SK-N-DZ (cell line): ENCODE measurements at regions not wholly inside any gene's neighbourhood (a gene's known extent, or its start where the extent isn't known, plus 50 kb on each side); places are given as distances from the start of the nearest gene placed in this dataset.

Source experiments
- DNase-seq: peaks from one replicate; pipeline ENCODE4 v3.0.0-alpha.2; 2015; ENCODE audit warnings: low spot score

- no peak for DNase-seq
Measured at GRCh38 chr10:43961523-43962345, 313.1 kb upstream of the ZNF32 start.

GRCh38 chr10:43960981-43961380 is 312.3 kb upstream of the ZNF32 start:
- DNase-seq: no peak

- DNase-seq: no peak
Measured at GRCh38 chr10:43960477-43960876, 311.8 kb upstream of the ZNF32 start.

- no peak for DNase-seq
Measured at GRCh38 chr10:43960135-43960415, 311.4 kb upstream of the ZNF32 start.

GRCh38 chr10:43959364-43960134 is 310.9 kb upstream of the ZNF32 start:
- no peak for DNase-seq

DNA sequence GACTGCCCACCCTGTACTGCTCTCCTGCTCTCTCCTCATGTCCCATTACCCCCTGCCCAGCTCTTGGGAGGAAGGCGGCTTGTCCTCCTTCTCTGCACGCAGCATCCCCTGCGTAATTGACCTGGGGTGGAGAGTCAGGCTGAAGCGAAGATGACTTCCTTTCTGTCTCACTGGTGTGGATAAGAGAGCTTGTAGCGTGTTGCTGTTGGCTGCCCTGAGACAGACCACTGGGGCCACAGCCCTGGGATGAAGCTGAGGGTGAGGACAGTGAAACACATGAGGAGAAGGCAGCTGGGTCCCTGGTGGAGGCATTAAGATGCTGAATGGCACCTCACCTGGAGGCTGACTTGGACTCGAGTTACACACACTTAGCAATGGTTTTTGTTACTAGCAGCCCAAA is 310.3 kb upstream of the ZNF32 start:
- no peak for DNase-seq

DNA sequence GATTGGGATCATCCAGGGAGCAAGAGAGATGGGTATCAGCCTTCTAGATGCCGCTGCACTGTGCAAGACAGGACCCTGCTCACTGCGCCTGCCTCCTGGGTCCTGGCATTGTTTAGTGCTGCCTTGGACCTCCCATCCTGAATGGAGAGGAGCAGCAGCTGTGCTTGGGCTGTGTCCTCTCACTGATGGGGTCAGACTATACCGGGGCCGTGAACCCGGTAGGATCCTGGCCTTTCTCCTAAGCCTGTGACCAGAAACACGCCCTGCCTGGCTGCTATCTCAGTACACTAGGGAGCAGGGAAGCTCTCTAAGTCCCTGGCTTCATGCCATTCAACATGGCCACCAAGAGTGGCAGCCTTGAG is 309.4 kb upstream of the ZNF32 start:
- no peak for DNase-seq

- DNase-seq: no peak
Measured at GRCh38 chr10:43957267-43958070, 308.8 kb upstream of the ZNF32 start.

- no peak for DNase-seq
Measured at GRCh38 chr10:43955978-43956377, 307.3 kb upstream of the ZNF32 start.

GRCh38 chr10:43955002-43955596 is 306.4 kb upstream of the ZNF32 start:
- DNase-seq: no peak

DNA sequence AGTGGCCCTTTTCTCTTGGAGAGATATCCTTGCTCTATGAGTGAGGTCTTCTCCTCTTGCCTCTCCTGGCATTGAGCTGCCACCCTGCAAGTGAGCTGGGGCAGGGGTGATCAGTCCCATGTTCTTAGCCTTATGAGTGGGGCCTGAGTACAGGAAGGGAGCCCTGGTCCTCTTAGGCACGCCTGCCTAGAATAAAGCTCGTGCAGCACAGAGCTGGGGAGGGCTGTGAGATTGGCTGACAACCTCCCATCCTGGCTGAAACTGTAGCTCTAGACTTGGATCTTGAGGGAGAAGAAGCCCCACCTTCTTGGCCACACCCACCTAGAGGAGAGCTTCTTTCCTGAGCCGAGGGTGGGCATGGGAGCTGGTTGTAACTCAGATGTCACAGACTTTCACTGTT is 305.0 kb upstream of the ZNF32 start:
- DNase-seq: no peak

DNA sequence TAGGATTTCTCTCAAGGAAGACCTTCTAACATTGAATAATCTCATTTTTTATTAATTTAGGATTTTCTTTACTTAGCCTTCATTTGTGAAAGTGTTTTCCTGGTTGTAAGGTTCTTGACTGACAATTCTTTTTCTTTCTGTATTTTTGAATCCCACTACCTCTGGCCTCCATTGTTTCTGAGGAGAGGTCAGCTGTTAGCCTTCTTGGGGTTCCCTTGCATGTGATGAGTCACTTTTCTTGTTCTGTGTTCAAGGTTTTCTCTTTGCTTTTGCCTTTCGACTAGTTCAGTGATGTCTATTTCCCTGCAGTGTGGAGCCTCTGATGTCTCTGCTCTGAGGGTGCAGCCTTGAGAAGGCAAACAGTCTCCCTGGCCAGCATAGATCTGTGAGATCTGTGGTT is 304.1 kb upstream of the ZNF32 start:
- no peak for DNase-seq

DNA sequence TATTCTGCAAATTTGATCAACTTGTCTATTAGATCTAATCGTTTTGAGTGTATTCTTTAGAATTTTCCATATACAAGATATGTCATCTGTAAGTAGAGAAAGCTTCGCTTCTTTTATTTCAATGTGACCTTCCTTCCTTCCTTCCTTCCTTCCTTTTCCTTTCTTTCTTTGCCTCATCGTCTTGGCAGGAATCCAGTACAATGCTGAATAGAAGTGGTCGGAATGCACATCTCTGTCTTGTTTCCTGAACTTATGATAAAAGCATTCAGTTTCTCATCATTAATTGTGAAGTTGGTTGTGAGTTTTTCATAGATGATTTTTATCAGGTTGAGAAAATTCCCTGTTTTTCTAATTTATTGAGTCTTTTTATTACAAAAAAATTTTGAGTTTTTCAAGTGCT is 300.7 kb upstream of the ZNF32 start:
- DNase-seq: no peak

DNA sequence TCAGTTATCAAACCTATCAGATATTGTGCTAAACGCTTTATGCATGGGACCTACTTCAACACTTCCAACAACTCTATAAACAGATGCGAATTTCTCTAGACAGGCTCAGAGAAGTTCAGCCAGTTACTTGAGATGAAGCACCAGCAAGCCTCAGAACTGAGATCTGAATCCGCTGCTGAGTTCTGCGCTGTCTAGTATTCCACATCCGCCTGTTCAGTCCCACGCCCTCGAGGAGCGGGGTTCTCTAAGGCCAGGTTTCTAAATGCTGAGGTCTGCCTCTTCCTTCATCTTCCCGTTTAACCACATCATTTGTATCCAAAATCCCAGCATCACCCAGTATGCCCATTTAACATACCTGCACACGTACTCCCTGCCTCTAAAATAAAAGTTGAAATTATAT is 297.8 kb upstream of the ZNF32 start:
- DNase-seq: no peak

GRCh38 chr10:43945908-43946307 is 297.2 kb upstream of the ZNF32 start:
- no peak for DNase-seq

DNA sequence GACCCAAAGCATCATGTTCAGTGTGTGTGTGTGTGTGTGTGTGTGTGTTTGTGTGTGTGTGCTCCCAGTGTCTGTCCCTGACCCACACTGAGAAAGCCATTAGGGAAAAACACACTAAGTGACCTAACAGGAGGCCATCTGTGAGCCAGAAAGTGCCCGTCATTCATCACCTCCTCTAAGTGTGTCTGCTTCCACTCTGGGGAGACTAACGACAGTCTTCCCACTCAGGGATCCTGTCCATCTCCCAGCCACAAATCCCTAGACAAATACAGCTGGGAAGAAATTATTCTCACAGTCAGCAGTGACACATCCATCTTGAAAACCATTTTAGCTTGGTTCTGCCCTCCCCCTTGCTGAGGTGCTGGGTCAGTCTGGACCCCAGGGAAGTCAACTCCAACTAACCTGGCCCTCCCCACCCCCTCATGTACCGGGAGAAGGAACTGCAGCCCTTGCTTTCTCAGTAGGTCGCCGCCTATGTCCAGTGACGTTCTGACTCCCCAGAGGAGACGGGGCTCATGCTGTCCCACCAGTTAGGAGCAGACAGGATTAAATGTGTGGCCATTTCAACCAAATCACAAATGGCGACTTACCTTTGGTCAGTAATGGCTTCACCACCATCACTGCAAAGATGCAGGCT is 296.5 kb upstream of the ZNF32 start:
- peak; percentile 71 for DNase-seq

GRCh38 chr10:43944381-43945093 is 295.9 kb upstream of the ZNF32 start:
- DNase-seq: no peak

GRCh38 chr10:43943818-43944360 is 295.2 kb upstream of the ZNF32 start:
- no peak for DNase-seq

DNA sequence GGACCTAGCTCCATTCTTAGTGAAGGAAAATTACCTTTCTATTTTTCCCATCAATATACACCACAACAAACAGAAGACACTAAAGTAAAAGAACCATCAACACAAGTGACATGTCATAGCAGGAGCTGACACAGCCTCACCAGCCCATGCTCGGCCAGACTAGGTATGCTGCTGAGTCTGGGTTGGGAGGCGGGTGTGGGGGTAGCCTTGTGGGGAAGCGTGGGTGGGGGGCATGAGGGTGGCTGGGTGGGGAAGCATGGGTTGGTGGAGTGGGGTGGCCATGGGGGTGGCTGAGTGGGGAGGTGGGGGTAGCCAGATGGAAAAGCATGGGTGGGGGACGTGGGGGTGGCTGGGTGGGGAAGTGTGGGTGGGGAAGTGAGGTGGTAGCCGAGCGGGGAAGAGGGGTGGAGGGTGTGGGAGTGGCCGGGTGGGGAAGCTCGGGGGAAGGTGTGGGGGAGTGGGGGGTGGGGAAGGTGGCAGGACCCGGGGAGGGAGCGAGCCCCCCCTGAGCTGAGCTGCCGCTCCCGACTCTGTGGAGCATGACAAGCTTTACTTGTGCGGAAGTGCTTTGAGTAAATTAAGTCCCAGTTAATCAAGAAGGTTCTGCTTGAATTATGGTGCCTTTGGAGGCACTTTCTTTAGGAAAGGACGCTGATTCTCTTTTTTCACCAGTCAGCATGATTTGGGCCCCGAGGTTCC is 294.6 kb upstream of the ZNF32 start:
- no peak for DNase-seq
